ENCODE measurements at regions not wholly inside any gene's neighbourhood (a gene's known extent, or its start where the extent isn't known, plus 50 kb on each side); places are given as distances from the start of the nearest gene placed in this dataset.

- Histone ChIP-seq H3K27ac (ENCODE audit: insufficient read depth, low read depth, low read length) (no peak overlapping the region), H3K9me3 (replicated peaks; ENCODE audit: control insufficient read depth, insufficient read depth, low read length) (no peaks in the 10 kb centered on the region), H3K9me1 (replicated peaks; ENCODE audit: control insufficient read depth, extremely low read depth, insufficient read depth, low read length) (no peaks in the 10 kb centered on the region), H3K36me3 (ENCODE audit: control insufficient read depth in 2 of 2, extremely low read depth in 1 of 2, insufficient read depth in 2 of 2, low read length in 2 of 2) (no peaks in the 10 kb centered on the region), H3K4me3 (replicated peaks in 1 of 3; ENCODE audit: insufficient read depth in 1 of 3, low read depth in 1 of 3, low read length in 3 of 3) (no peak overlapping the region), H3K4me2 (ENCODE audit: insufficient read depth, low read length) (no peak overlapping the region), H3K4me1 (ENCODE audit: control insufficient read depth, extremely low read depth, insufficient read depth, low read length) (no peaks in the 10 kb centered on the region), H3K9ac (replicated peaks; ENCODE audit: extremely low read depth, insufficient read depth, low read length) (no peak overlapping the region), H3K27me3 (ENCODE audit: control insufficient read depth in 2 of 2, insufficient read depth in 2 of 2, low read length in 2 of 2) (no peaks in the 10 kb centered on the region), H4K20me1 (replicated peaks; ENCODE audit: control insufficient read depth, extremely low read depth, insufficient read depth, low read length) (no peaks in the 10 kb centered on the region), H2AFZ (ENCODE audit: low read depth, low read length) (no peak overlapping the region), H3K79me2 (ENCODE audit: control insufficient read depth, insufficient read depth, low read length) (no peaks in the 10 kb centered on the region)
- FAIRE-seq: peak; percentile 21
- DNase-seq (ENCODE audit: low read depth, low spot score): no peak
- dilution Hi-C loops (cut with MboI; ENCODE audit: extremely low pct_ligation_motif_present, low sequenced_read_pairs): no loop called here
- intact Hi-C loops (cut with micrococcal nuclease): no loop called here
- ChIA-PET POLR2A (no interaction called here), CTCF (no interaction called here)
- BruUV-seq (replicated peaks): no TSS peak
- TF ChIP-seq JUN (IDR thresholded peaks at IDR 0.05; ENCODE audit: borderline replicate concordance, insufficient read depth, insufficient read length, low read depth) (no peak), EZH2 (IDR thresholded peaks at IDR 0.05; ENCODE audit: borderline replicate concordance, low read depth, low read length, severe bottlenecking) (no peak), POLR2AphosphoS5 (IDR thresholded peaks at IDR 0.05; ENCODE audit: insufficient read depth, low read depth, low read length) (no peak), GATA2 (IDR thresholded peaks at IDR 0.05; ENCODE audit: insufficient read depth, insufficient read length, low read depth, low read length) (no peak), FOS (IDR thresholded peaks at IDR 0.05; ENCODE audit: borderline replicate concordance, insufficient read depth, low read length) (no peak), POLR2A (IDR thresholded peaks at IDR 0.05; ENCODE audit: low read depth, low read length) (no peak), MYC (IDR thresholded peaks at IDR 0.05; ENCODE audit: low read depth, low read length) (no peak)
- TF ChIP-seq, protein P1, sequence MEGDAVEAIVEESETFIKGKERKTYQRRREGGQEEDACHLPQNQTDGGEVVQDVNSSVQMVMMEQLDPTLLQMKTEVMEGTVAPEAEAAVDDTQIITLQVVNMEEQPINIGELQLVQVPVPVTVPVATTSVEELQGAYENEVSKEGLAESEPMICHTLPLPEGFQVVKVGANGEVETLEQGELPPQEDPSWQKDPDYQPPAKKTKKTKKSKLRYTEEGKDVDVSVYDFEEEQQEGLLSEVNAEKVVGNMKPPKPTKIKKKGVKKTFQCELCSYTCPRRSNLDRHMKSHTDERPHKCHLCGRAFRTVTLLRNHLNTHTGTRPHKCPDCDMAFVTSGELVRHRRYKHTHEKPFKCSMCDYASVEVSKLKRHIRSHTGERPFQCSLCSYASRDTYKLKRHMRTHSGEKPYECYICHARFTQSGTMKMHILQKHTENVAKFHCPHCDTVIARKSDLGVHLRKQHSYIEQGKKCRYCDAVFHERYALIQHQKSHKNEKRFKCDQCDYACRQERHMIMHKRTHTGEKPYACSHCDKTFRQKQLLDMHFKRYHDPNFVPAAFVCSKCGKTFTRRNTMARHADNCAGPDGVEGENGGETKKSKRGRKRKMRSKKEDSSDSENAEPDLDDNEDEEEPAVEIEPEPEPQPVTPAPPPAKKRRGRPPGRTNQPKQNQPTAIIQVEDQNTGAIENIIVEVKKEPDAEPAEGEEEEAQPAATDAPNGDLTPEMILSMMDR (IDR thresholded peaks at IDR 0.05; ENCODE audit: extremely low read depth in 1 of 2, insufficient read depth in 1 of 2, low read depth in 1 of 2, low read length in 2 of 2): no peak
- TF ChIP-seq, protein P2, sequence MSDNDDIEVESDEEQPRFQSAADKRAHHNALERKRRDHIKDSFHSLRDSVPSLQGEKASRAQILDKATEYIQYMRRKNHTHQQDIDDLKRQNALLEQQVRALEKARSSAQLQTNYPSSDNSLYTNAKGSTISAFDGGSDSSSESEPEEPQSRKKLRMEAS (IDR thresholded peaks at IDR 0.05; ENCODE audit: insufficient read depth, insufficient read length): no peak
Measured at GRCh38 chr9:17928228-17928627, 349.4 kb downstream of the SH3GL2 start.
